HG03457 (cell line): ENCODE measurements at regions not wholly inside any gene's neighbourhood (a gene's known extent, or its start where the extent isn't known, plus 50 kb on each side); places are given as distances from the start of the nearest gene placed in this dataset.

Experiments used
- ATAC-seq: cut with Tn5 transposase; IDR thresholded peaks from one replicate; pipeline ENCODE4 v1.9.1; 2021; ENCODE audit warnings: moderate number of reproducible peaks; ENCODE audit not compliant: unreplicated experiment

DNA sequence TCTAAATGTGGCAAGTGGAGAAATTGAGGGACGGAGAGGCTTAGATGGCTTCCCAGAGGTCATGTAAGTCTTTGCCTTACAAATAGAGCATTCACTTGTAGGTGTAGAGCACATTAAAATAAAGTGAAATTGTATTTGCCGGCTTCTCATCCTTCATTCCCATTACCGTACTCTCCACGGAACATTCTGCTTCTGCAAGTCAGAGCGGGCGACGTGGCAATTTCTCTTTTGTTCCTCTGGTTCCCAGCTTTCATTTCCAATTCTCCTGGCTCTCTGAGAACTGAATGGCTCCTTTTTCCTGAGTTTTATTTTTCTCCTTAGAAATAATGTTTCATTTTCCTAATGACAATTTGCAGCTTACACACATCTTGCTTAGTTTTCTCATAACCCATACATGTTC lies 51.3 kb upstream of the PFKP start:
- ATAC-seq, result no peak

DNA sequence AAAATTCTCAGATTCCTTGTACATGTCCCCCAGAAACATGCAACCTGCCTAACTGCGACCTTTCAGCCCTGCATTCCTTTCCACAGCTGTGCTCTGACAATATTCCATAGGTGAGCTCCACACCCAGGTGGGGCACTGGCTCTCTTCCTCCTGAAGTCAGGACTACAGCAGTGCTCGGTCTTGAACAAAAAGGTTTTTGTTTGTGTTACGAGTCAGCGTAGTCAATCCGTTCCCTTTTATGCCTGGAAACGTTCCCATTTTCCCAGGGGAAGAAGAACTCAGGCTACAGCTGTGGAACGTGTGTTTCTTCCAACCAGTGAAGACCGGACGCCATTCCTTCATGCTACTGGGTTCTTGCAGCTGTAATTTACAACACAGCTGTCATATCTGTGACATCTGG lies 52.4 kb upstream of the PFKP start:
- no peak for ATAC-seq

DNA sequence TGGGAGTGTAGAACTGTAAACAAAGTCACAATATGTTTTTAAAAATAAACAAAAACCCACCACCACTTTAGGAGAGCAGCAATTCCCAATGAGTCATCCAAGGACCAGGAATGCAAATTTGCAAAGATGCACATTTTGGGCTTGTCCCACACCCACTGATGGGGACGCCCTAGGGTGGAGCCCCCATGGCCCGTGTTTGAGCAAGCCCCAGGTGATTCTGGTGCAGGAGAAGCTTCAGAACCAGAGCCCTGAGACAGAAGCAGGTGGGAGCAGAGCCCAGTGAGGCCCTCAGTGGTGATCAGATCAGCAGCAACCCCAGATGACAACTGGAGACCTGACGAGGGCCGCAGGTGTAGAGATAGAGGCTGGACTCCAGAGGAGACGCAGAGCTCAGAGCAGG lies 55.1 kb upstream of the PFKP start:
- no peak for ATAC-seq

DNA sequence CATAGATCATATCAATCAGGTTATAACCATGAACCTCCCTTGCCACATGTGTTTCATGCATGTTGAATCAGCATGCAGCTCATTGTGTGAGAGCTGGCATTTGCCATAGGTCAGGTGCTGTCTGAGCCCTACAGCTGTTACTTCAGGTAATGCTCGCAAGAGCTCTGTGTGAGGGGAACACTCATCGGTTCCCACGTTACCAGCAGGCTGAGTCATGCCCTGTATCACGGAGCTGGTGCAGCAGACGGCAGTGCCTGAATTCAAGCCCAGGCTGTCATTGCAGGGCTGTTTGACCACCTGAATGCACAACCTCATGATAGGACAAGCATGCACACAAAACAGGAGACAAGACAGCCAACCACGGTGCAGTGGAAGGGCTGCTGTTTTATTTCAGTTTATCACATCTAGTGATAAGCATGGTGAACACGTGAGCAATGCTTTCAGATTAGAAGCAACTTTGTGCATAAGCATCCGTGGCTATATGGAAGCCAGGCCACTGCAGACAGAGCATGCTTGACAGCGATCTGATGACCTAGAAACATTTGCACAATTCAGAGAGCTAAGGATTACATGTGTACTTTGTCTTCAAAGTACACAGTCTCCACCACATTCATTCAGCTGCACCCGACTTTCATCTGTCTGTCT lies 56.4 kb upstream of the PFKP start:
- ATAC-seq, result no peak

DNA sequence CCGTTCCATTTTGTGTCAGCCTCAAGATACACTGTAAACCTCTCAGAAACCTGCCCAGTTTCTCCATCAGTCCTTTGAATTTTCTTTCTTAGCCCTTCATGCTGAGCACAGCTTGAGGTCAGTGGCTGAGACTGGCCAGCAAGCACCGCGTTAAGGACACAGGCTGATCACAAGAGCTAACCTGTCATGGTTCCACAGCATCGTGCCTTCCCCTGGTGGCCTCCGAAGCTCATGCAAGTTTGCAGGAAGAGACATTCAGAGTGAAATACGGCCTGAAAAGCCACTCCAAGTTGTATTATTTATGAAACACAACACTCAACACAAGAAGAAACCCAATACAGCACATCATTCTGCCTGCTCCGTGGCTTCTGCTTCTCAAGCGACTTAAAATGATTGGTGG lies 57.0 kb upstream of the PFKP start:
- no peak for ATAC-seq

DNA sequence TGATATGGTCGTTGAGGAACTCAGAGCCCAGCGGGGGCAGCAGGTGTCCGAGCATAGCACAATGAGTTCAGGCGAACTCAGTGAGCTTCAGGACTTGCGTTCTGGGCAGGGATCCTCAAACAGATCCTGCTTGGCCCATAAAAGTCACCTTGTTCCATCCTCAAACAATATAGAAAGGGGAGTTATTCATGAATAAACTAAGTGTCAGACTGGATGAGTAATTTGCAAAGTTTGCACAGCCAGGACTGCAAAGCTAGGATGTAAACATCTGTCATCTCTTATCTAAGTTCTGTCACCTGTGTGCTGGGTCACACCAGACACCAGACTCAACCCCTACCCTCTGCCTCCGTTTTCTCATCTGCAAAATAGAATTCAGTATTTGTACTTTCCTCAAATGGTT lies 58.0 kb upstream of the PFKP start:
- no peak for ATAC-seq

DNA sequence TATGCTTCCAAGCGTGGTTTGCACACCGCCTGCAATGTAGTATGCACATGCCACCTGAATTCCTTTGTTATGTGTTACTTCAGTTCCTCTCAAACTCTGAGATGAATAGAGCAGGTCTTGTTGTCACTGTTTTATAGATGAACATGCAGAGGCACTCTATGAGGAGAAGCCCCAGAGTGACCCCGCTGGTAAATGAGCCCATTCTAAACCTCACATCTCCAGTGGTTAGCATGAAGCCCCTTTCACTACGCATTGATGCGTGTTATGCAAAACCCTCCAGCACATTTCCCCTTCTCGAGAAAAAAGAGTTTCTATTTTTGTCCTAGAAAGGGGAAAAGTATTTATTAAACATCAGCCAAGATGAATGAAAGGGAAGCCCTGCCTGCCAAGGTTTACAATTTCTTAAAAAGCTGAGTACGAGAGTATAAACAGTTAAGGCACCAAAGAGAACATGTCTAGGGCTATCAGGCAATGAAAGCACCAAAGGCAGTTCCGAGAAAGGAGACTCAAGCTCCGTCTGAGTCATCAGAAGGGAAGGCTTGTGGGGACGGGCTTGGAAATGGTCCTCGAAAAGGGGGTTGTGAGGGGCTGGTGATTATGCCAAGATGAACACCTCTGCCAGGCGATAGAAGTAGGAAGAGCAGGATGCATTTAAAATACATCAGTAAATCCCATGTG lies 58.7 kb upstream of the PFKP start:
- ATAC-seq, result no peak

DNA sequence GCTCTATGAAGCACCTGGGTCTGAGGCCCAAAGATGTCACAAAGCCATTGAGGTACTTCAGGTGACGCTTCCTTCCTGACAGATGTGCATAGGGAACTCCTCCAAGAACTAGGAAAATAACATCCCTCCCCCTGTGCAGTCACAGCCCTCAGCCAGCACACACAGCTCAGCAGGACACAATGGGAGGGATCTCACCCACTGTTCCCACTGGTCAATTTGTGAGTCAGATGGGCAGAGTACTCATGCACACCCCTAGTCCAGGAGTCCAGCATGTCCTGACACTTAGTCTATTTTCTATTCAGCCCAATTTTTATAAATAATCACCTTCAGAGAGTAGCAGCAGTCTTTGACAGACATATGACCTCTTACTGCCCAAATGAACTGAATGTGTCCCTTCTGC lies 60.7 kb upstream of the PFKP start:
- no peak for ATAC-seq

DNA sequence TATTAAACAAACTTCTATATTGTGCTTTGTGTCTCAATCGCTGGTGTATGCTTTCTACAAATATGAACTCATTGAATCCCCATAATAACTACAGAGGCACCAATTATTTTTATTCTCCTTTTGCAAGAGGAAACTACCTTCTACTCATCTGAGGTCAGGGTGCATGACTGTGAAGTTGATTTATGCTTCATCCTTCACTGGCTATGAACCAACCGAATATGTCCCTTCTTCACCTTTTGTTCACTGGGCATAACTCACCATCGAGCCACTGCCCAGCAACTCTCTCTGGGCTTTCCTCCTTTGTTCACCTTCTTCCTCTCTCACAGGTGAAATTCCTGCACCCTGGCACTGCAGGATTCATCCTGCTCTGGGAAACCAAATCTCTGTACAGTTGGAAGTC lies 61.3 kb upstream of the PFKP start:
- ATAC-seq, result no peak

DNA sequence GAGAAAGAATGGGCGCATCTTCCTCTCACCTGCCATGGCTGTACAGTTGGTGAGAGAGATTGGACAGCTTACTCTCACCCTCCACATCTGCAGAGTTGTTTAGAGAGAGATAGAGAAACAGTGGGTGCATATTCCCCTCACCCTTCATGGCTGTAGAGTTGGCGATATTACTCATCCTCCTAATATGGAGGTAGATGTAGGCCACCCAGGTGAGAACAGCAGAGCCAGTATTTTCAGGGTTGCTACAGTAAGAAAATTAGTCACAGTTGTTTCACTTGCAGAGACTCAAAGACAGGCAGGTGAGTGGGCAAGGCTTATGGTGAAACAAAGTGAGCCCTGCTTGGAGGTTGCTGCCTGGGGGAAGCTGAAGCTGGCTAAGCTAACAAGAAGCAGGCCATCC lies 65.0 kb upstream of the PFKP start:
- ATAC-seq, result no peak

DNA sequence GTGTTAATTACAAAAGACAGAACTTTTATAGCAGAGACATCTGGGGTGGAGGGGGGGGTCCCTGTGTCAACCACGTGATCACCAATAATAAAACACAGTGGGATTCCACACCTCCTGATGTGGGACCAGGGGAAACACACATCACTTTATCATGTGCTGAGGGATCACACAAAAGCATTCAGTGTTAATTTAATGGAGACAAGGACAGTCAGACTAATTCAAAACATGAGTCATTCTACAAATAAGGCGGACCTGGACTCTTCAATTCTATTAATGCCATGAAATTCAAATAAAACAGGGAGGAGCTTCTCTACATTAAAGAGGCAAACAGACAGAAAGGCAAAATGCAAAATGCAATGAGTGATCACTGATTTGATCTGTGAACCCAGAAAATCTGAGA lies 67.3 kb upstream of the PFKP start:
- no peak for ATAC-seq

DNA sequence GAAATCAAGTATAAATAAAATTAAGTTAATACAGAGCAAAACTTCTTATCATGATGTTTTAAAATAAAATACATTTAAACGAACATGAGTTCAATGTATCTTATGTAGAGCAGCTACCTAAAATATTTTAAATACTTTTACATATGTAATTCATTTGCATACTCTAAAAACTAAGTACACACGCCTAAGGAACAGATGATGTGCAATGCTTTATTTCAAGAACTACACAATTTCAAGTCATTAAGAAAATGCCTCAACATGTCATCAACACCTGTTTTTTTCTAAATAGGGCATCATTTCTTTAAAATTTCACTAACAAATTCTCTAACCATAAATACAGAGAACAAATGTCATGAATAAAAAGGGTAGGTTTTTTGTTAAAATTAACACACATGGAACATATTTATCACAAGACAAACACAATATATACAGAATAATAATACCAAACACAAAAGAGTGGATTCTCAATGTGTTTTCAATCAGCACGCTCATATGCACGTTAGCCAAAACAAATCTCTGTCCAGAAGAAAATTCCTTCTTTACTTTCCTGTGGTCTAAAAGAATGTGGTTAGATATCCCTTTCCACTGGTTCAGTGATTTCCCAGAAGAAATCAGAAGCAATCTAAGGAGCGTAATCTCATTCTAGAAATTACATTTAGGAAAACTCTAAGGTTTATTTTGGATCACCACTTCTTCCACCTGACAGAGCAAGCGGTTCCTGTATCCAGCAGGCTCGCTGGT lies 73.0 kb upstream of the PFKP start:
- ATAC-seq, result no peak

DNA sequence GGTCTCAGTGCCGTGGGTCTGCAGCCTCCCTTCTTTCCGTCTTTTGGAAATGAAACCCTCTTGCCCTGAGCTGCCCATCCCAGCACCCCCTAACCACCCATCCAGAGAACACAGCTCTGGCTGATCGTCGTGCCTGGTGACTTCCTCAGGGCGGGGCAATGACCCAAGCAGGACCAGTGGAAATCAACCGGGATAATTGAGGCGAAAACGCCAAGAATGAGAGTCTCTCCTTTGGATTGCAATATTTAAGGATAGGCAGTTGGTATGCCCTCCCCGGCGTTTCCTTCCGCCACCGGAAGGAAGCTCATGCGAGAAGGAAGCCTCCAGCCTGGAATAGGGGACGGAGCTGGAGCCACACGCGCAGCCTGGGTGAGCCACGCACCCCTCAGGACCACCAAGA lies 73.7 kb upstream of the PFKP start:
- ATAC-seq, result no peak

DNA sequence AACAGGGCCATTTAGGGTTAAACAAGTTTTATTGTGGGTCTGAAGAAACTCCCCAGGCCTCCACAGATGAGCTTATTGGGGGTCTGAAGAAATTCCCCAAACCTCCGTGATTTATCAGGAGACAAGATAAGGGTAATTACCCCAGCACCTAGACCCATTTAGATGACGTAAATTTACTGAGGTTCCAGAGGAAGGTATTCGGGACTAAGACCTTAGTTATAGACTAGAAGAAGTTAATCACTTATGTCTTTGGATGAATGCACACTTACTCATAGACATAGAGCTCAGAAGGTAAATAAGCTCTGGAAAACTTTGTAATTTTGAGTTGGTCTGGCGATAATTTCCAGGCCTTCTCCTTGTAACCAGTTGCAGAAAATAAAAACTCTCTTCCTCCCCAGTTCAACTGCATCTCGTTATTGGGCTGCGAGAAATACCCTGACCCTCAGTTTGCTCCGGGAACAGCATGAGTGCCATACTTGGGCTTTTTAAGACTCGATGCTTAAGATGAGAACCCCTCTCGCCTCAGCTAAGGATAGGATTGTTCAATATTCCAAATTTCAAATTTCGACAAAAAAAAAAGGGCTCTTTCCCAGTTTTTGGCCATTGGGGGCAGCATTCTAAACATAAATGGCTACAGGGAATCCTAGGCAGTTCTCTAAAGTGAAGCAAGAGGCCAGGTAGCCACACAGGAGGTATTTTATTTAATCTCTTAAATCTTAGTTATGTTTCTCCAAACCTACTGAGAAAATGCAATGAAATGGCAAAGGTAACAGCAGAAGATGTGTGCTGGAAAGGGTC lies 74.7 kb upstream of the PFKP start:
- ATAC-seq, result no peak

DNA sequence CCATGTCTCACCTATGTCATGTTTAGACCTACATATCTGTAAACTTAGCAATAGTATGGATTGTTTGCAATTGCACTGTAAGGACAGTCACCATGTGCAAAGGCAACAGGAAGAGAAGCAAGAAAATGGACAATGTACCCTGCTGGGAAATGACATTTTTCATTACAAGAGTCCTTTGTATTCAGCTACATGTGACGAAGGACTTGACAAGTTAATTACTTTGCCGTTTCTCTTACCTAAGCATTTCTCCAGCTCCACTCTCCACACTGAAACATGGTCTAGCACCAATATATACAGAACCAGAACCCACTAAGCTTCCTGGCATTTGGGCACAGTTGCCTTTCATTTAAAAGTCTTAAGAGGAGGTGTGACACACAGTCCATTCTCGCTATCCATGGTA lies 76.6 kb upstream of the PFKP start:
- no peak for ATAC-seq

DNA sequence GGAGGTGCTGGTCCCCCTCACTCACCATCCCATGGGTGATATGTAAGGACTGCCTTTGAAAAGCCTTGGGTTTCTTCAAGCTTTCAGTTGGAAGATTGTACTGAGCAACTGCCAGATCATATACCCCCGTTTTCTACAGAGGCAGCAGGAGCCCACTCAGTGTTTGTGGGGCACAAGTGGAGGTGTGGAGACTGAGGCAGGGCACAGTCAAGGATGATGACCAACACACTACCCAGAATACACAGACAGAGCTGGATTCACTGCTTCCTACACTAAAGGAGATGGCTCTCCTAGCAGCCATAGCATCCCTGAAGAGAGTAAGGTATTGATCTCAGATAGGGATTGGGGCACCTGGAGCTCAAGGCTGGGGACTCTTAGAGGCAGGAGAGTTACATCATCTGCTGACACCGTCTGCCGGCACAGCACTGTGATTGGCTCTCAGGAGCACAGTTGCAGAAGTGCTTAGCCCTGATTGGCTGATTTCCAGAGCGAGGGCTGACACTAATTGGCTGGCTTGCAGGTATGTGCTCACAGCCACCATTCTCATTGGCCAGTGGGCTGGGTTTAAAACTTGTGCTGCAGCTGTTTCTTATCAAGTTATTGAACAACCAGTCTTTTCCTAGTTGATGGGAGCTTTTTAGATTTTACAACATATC lies 77.9 kb upstream of the PFKP start:
- no peak for ATAC-seq

DNA sequence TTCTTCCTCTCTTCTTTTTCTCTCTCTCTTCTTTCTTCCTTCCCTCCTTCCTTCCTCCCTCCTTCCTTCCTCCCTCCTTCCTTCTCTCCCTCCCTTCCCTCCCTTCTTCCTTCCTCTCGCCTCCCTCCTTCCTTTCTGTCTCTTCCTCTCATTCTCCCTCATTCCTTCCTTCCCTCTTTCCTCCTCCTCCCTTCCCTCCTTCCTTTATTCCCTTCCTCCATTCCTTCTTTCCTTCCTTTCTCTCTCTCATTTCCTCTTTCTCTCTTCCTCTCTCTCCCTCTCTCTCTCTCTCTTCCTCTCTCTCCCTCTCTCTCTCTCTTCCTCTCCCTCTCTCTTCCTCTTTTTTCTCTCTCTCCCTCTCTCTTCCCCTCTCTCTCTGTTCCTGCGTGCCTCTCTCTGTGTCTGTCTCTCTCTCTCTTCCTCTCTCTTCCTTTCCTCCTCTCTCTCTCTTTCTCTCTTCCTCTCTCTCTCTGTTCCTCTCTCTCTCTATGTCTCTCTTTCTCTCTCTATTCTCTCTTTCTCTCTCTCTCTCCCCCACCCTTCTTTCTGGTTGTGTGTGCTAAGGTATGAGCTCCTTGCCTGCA lies 80.1 kb upstream of the PFKP start:
- ATAC-seq, result no peak

DNA sequence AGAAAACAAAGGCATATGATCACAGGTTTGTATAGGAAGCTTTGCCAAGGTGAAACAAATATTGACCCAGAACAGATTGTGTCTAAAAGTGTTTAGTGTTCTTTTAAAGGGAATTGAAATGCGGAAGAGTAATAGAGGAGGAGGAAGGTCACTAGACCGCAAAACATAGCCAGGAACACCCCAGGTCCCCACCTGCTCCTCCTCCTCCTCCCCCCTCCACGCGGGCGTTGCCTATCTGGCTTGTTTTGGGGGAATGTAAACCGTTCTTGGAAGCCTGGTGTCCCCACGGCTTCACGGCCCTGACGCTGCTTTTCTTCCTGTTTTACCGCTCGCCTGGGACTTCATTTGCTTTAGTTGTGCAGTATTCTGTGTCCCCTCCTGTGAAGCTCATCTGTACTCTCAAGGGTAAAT lies 81.0 kb upstream of the PFKP start:
- no peak for ATAC-seq

DNA sequence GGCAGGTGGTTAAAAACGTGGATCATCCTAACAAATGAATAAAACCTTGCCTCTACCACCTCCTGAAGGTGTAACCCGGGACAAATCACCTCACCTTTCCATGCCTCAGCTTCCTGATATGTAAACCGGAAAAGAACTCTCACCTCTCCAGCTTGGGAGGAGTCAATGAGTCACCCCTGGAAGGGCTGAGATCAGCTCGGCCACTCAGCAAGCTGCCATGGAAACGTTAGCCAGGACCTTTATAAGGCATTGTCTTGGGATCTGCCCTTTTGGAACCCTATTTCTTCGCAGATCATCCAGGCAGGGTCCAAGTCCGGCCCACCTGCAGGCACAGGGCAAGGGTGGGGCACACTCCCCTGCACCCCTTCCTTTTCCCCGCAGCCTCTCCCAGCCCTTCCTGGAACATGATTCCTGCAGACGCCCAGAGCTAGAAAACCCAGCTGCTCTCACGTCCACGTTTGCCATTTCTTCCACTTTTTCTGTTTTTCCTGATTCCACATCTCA lies 81.6 kb upstream of the PFKP start:
- no peak for ATAC-seq

DNA sequence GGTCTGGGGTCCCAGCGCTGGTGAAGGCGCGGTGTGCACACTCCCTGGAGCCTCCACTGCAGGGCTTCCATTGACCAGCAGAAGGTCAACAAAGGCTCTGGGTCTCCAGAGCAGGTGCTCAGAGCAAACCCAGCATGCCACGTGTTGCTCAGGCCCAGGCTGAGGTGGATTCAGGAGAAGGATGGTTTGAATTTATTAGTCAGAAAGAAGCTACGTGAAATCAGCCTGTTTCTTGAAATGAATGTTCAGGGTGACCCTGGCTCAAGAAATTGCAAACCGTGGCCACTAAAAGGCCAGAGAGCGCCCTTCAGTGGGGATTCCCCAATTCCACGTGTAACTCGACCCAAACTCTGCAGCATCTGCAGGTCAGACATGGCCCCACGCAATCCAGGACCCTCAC lies 82.7 kb upstream of the PFKP start:
- ATAC-seq, result no peak

DNA sequence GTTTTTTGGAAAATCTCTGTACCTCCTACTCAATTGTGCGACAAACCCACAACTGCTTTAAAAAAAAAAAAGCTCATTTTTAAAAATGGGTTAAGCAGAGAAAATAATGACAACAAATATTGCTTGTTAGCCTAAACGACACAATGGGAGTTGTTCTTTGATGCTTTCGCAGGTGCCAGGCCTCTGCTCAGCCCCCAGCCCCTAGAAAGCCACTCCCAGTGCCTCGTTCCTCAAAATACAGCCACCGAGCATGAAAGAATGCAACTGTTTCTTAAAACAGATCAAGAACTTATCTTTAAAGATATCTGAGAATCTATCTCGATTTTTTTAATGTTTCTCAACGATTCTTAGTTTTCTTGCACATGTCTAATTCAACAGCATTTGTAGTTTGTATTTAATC lies 85.2 kb upstream of the PFKP start:
- no peak for ATAC-seq
